DMS53 treated with DMSO at 0.1 percent for 48 hours (cell line): ENCODE measurements at regions not wholly inside any gene's neighbourhood (a gene's known extent, or its start where the extent isn't known, plus 50 kb on each side); places are given as distances from the start of the nearest gene placed in this dataset.
A peak's percentile ranks its signal among the peaks of the same experiment; 100 is the strongest.

Experiments
- DNase-seq: peaks from one replicate; lab custom pipeline; 2025; ENCODE audit not compliant: unreplicated experiment; lab: John Stamatoyannopoulos, UW

DNA sequence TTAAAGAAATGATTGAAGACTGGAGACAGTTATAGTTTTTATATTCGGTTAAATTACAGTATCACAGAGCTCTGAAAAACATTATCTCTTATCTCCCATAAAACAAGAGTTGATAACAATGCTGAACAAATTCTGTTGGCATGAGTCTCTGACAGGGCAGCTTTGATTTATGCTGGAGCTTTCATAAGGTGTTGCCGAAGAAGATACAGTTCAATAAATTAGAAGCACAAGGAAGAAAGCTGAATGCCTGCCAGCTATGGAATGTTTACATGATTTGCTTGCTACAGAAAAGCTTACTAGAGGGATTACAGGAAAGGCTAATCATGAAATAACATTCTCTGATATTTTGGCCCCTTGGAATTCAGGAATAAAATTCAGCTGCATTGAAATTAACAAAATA is 431.9 kb upstream of the GJE1 start:
- no peak for DNase-seq

DNA sequence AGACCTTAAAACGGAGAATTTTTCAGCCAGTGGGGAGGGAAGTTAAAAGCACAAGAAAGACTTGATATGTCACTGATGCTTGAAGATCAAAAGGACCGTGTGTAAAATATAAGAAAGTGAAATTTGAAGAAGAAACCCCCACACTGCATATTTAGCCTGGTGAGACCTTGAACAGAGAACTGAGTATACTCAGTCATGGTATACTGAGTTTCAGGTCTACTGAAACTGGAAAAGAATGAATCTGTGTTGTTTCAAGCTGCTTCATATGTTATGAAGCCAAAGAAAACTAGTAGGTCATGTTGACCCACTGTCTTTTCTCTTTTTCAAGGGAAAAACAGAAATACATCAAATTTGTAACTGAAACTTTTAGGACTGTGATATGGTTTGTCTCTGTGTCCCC is 443.8 kb upstream of the GJE1 start:
- DNase-seq: no peak

DNA sequence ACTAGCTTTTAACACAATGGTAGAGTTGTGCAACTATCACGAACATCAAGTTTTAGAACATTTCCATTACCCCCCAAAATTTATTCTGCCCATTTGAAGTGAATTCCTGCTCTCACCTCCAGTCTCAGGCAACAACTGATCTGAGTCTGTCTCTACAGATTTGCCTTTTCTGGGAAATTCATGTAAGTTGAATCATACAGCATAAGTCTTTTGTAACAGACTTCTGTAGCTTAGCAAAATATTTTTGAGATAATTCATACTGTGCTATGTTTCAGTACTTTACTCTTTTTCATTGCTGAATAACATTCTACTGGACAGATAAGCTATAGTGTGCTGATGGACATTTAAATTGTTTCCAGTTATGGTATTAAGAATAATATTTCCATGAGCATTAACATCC is 447.3 kb upstream of the GJE1 start:
- no peak for DNase-seq

DNA sequence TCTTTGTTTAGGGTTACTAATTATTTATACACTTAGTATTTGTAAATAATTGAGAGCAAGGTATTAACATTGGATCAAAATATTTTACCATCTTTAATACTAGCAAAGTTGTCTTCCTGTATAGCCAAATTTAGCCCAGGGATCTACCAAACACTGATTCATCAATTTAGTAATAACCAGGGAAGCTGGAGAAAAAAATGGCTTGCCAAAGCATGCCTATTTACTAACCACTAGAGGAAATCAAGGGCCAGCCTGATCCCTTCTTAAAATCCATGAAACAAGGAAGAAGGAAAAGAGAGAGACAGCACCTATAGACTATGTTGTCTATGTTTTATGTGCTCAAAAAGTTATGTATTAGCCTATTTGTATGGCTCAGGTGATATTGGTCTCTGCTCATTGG is 450.3 kb upstream of the GJE1 start:
- DNase-seq: no peak

DNA sequence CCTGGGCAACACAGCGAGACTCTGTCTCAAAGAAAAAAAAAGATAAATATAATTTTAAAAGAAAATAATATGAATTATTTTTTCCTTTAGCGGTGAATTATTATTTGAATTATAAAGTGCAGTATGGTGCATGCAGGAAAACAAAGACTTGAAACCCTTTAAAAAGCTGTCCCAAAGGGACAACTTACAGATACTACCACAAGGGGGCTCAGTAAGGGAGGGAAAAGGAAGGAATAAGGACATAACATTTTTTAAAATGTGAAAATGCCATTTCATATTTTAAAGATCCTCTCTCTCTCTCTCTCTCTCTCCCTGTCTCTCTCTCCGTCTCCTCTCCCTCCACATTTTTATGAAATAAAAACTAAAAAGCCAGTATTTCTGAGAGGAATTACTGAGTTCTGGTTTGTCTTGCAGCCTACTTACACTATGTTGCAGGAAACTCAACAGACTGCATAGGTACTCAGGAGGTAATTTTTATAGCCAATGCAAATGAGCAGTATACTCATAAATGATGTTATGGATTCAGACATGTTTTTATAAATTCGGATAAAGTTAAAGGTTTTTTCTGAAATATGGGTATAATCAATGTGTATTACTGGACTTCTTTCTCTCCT is 455.0 kb upstream of the GJE1 start:
- peak; percentile 42 for DNase-seq

DNA sequence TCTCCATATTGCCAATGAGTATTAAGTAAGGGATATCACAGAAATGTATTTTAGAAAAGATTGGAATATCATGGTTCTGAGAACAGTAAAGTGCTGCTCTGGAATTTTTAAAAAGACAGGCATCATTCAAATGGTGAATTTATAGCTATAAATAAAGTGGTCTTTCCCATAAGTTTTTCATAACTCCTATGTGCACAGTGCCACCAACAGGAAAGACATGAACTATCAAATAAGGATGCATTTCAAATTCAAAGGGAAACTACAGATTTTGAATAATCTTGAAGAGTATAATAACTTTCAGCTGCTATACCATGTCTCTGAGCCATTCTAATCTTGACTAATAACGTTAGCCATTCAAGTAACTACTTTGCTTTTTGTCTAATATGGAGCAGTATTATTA is 456.8 kb upstream of the GJE1 start:
- DNase-seq: no peak

DNA sequence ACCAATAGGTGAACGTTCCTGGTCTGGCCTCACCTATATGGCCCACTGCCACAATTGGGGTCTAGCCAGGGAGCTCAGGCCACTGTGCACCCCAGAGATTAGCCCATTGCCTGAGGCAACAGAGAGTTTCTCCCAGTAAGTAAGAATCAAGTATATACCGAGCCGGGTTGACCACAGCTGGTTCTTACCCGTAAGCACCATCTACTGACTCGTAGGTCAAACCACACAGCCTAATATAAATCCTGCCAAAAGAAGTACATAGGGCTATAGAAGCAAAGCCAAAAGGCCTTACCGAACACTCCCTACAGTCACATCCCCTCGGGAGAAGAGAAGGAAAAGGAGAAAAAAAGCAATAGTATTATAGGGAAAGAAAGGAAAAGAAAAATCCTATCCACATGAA is 463.6 kb upstream of the GJE1 start:
- DNase-seq: no peak

DNA sequence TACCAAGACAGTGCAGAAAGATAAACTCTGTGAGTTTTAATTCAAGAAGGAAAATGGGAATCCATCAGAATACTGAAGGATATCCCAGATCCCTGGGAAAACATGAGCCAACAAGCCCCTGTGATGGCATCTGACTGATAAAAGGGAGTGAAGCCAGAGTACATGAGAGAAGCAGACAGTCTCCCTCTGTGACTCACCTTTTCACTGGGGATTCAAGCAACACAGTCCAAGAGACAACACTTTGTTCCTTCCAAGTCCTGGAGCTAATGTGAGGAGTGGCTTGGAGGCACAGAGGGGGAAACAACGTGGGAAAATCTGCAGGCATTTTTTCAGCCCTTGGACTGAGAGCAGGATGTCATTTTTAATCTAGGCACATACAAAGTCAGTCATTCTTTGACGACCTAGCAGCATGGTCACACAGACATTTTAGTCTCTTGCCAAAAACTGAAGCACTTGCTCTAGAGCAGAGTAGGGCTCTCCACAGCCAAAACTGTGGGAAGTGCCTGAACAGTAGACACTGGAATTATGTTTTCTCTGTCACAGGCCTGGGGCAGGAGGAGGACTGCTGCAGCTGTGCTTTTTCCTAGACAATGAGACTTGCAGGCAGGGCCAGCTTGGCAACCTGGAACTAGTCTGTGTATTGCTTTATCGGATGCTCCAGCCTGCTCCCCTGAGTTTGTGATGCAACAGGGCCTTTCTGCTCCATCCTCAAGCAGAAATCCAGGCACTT is 465.0 kb upstream of the GJE1 start:
- no peak for DNase-seq

DNA sequence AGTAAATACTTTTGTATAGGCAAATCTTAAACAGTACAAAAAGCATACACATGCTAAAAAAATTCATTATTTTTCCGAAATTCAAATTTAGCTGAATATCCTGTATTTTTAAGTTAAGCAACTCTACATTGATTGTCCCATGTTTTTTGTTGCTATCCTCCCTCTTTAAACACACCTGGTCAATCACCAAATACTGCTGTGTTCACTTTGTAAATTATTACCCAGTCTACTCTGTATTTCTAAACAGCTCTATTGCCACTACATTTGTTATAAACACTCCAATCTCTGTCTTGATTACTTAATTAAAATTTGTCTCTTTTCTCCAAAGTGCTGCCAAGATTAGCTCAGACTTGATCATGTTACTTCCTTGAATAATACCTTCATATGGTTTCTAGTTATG is 466.5 kb upstream of the GJE1 start:
- DNase-seq: no peak

DNA sequence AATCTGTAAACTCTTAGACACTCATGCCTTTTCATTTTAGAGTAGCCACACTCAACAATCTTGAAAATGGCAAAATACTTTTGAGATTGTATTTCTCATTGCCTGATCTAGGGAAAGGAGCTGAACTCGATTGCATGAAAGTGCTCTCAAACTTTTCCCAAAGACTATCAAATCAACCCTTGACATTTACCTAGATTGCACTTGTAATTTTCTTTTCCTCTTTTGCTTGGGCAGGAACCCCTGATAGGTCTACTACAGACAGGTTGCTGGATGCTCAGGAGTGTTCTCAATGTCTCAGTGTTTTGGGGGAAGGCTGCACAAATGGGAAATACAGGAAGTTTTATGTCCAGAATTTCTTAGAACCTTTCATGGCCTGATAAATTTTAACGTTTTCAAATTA is 468.0 kb upstream of the GJE1 start:
- DNase-seq: no peak

DNA sequence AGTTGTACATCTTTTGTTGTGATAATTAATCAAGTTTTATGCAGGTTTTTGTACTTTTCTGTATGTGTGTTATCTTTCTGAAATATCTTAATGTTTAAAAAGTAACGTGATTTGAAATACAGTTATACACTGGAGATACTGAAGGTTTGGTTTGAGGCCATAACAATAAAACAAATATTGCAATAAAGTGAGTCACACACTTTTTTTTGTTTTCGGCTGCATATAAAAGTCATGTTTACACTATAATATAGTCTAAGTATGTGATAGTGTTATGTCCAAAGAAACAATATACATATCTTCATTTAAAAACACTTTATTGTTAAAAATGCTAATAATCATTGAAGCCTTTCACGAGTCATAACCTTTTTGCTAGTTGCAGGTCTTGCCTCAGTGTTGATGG is 473.1 kb upstream of the GJE1 start:
- DNase-seq: no peak

DNA sequence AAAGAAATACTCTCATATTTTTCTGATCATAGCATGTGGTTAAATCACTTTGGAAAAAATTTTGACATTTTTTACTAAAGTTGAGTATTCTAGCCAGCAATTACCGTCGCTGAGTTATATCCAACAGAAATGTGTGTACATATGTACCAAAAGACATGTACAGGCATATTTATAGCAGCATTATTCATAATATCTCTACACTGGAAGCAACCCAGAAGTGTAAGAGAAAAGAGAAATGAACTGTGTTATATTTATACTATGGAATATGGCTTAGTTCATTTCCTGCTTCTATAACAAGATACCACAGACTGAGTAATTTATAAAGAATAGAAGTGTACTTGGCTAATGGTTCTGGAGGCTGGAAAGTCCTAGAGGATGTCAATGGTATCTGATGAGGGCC is 474.0 kb upstream of the GJE1 start:
- DNase-seq: no peak

DNA sequence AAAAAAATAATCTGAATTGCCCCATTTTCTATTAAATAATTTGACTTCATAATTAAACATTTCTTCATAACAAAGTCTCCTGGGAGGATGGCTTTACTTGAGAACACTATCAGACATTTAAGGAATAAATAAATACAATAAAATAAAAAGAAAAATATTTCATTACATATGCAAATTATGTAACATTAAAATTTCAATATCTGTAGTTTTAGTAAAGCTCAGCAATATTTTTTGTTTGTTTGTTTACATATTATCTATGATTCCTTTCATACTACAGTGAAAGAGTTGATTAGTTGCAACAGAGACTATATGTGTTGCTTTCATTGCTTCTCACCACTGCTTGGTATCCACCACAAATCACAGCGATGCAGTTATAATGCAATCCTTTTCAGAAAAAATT is 474.9 kb upstream of the GJE1 start:
- DNase-seq: no peak

DNA sequence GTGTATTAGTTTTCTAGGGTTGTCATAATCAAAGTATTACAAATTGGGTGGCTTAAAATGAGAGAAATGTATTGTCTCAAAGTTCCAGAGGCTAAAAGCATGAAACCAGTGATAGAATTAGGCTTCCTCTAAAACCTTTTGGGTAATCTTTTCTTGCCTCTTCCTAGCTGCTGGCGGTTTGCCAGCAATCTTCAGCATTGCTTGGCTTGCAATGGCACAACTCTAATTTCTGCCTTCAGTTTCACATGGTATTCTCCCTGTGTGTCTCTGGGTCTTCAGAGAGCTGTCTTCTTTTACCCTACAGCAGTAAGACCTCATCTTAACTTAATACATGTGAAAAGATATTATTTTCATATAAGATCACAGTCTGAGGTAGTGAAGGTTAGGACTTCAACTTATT is 479.1 kb upstream of the GJE1 start:
- no peak for DNase-seq

DNA sequence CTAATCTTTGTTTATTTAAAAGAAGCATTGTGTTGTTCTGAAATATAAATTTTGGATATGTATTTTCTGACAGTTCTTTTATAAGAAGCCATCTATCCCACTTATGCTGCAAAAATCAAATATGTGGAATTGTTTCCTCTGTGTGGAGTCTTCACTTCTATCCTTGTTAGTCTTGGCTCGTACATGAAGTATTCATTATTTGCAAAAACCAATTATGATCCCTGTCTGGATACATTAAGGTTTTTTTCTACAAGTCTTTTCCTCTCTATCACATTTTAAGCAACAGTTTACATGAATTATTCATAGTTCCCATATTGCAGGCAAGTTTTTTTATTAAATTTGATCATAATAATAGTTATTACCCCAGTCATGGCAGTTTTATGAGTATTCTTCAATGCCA is 490.8 kb upstream of the GJE1 start:
- DNase-seq: no peak

DNA sequence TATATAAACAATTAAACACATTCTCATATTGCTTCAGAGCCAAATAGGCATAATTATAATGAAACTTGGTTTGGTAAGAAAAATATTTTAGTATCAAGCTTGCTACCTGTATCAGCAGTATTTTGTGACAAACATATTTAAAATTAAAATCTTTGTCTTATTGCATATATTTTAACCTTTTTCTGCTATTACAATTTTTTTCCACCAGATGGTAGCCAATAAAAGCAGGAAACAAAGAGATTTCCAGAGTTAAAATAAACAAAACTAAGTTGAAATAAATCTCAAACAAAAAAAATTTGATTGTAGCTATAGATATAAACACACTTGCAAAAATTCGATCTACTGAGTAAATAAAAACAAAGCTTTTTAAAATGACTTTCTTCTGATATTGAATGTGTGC is 491.3 kb upstream of the GJE1 start:
- no peak for DNase-seq

DNA sequence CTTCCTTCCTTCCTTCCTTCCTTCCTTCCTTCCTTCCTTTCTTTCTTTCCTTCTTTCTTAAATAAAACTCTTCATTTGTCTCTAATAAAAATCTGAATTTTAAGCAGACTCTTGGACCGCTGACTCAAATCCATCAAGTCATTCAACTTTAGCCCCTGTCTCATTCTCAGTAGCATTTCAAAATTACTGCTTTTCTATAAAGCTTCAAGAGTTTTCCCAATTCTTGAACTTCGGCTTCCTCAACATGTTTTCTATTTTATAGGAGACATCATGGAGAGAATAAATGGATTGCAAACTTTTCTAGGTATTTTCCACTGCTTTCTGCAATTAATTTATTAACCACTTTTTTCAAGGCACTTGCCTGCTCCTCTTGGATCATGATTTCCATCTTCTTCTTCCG is 497.1 kb upstream of the GJE1 start:
- no peak for DNase-seq

DNA sequence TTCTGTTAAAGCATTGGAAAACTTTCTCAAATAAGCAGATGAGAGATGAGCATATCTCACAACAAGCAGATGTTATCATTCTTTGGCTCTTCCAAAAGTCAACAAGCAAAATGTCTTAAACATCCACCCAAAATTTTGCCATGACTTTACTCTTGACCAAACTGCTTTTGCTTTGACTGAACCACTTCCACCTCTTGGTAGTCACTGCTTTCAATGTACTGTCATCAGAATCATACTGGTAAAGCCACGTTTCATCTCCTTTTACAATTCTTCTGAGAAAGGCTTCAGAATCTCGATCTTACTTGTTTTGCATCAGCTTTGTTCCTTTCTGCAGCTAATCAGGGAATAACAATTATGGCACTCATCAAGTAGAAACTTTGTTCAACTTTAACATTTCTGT is 498.5 kb upstream of the GJE1 start:
- DNase-seq: no peak

DNA sequence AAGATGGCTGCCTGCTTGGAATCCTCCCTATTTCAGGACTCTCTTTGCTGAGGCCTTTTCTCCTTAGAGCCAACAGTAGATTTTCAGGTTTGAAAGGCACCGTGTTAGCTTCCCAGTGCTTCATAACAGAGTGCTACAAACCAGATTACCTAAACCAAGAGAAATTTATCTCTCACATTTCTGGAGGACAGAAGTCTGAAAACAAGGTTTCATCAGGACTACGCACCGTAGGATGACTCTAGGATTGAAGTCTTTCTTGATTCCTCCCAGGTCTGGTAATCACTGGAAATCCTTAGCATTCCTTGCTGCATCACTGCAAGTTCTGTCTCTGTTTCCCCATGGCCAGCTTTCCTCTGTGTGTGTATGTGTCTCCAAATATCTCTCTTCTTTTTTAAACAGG is 508.4 kb upstream of the GJE1 start:
- DNase-seq: no peak

DNA sequence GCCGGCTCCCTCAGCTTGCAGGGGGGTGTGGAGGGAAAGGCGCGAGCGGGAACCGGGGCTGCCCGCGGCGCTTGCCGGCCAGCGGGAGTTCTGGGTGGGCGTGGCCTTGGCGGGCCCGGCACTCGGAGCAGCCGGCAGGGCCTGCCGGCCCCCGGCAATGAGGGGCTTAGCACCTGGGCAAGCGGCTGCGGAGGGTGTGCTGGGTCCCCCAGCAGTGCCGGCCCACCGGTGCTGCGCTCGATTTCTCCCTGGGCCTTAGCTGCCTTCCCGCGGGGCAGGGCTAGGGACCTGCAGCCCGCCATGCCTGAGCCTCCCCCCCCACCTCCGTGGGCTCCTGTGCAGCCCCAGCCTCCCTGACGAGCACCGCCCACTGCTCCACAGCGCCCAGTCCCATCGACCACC is 514.5 kb upstream of the GJE1 start:
- no peak for DNase-seq

DNA sequence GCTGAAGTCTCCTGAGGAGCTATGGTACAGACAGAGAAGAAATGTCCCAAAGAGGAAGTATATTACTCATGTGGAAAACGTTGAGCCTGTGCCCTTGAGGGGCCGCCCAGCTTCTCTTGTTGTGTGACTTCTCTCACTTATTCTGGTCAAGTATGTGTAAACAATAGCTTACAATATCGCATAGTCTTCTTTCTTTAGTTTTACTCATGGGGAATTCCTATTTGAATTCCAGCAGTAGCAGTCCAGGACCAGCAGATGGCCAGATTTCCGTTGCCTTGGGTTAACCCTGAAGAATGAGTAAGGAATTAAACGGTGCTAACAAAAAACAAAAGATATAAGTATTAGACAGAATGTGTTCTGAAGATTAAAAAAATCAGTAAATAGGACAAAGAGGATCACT is 522.0 kb upstream of the GJE1 start:
- DNase-seq: peak; percentile 46

DNA sequence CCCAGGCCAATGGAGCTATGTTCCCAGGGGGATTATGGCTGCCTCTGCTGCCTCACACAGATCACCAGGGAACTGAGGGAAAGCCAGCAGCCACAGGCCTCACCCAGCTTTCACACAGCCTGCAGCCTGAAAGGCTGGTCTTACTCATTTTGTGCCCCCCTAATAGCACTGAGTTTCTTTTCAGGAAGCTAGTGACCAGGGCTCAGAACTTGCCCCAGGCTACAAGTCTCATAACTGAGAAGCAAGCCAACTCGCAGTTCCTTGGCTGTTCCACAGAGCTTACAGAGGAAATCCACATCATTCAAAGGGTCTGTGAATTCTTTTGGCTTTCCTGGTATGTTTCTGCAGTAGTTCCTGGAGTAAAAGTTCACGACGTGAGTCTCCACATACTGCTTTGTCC is 524.8 kb upstream of the GJE1 start:
- no peak for DNase-seq

DNA sequence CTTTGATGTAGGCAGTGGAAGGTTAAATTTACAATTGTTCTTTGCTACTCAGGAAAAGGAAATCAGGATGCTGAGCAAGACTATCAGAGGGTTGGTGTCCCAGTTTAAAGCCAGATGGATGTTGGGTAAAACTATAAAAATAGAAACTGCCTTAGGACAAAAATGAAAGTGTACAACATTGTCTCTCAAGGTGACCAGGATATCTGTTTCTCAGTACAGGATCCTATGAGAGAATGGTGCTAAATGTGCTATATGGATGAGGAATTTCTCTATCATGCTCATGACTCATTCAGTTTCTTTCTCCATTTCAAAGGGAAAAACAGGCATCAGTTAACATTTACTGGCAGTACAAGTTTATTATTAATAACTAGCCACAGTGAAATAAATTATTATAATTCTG is 534.2 kb upstream of the GJE1 start:
- DNase-seq: no peak
